GM19240 (cell line): ENCODE measurements at regions not wholly inside any gene's neighbourhood (a gene's known extent, or its start where the extent isn't known, plus 50 kb on each side); places are given as distances from the start of the nearest gene placed in this dataset.

Source experiments
- DNase-seq: peaks from one replicate; pipeline ENCODE4 v3.0.0; 2011; ENCODE audit warnings: low spot score; ENCODE audit not compliant: insufficient read length

DNA sequence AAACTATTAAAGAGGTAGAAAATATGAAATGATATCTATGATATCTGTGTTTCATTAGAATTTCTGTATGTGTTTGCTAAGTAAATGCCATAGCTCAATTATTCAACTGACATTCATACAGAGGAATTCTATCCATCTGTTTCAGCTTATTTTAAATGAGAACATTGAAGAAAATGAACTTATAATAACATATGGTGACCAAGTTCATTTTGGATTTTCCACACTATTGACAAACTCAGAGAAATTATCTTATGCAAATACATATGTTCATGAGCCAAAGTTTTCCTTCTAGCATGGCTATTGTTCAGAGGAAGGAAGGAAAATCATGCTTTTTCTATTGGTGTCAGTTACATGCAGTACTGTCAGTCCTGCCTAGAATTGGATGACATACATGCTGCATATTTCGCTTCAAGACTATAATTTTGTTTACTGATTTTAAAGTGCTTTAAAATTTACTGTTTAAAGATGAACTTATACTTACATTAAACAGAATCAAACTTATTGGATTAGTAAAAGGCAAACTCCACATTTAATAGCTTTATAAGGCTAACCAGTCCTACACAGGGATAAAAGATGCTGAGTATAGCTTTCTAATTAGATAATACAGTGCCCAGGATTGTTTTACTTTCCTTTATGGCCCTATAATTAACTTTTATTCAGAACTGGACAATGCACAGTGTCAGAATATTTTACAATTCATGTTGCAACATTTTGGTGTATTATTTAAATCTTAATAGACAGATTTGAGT lies 646.2 kb downstream of the TRAM1L1 start:
- DNase-seq: no peak

DNA sequence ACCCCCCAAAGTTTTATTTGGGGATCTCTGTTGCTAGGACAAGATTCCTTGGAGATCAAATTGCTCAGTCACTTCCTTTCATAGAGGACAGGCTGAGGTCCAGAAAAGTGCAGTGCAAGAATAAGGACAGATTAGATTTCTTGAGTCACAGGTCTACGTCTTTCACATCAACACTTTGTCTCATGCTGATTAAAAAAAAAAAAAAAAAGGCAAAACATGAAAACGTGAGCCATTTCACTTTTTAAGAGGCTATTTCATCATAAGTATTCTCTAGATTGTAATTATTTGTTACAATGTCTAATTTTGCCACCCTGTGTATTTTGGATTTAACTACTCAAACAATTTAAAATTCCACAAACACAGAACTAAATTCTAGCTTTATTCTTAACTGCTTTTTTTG lies 647.0 kb downstream of the TRAM1L1 start:
- no peak for DNase-seq

DNA sequence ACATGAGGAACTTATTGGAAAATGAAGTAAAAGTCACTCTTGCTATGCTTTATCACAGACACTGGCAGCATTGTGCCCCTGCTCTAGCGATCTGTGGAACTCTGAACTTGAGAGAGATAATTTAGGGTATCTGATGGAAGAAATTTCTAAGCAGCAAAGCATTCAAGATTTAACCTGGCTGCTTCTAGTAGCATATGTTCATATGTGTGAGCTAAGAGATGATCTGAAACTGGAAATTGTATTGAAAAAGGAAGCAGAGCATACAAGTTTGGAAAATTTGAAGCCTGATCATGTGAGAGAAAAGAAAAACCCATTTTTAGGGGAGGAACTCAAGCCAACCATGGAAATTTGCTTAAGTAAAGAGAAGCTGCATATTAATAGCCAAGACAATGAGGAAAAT lies 657.7 kb downstream of the TRAM1L1 start:
- no peak for DNase-seq

DNA sequence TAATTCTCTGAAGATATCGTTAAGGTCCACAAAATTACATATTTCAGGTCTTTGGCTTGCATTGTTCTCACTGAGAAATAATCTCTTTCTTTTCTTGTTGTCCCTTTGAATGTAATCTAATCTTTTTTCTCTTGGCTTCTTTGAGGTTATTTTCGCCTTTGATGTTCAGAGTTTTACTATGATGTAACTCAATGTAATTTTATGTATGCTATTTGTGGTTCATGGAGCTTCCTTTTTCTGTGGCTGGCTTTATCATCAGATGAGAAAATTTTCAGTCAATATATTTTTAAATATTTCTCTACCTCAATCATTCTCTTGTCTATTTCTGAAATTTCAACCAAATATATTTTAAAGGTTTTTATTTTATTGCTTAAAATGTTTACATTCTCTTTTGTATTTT lies 672.2 kb downstream of the TRAM1L1 start:
- no peak for DNase-seq

DNA sequence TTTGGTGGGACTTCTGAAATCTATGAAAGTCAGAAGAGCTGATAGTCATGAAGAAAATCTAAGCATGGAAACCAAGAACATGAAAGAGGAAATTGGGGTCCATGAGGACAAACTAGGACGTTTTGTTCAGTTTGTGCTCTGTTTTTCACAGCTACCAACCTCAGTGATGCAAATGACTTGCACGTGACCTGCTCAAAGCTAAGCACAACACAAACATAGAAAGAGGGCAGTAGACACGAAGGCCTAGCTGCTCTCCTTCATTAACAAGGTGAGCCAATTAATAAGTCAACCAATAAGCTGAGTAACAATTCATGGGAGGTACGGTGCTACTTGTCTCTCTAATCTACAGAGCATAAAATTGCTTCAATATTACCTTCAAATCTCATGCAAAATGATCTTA lies 684.1 kb downstream of the TRAM1L1 start:
- no peak for DNase-seq

DNA sequence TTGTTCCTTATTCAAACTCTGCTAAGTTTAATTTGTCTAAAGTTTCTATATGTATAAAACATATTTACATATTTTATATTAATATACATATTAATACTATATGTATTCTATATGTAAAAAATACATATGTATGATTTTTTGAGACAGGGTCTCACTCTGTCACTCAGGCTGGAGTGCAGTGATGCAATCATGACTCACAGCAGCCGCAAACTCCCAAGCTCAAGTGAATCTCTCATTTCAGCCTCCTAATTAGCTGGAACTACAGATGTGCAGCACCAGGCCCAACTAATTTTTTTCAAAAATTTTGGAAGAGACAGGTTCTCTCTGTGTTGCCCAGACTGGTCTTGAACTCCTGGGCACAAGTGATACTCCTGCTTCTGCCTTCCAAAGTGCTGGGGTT lies 684.9 kb downstream of the TRAM1L1 start:
- DNase-seq: no peak

DNA sequence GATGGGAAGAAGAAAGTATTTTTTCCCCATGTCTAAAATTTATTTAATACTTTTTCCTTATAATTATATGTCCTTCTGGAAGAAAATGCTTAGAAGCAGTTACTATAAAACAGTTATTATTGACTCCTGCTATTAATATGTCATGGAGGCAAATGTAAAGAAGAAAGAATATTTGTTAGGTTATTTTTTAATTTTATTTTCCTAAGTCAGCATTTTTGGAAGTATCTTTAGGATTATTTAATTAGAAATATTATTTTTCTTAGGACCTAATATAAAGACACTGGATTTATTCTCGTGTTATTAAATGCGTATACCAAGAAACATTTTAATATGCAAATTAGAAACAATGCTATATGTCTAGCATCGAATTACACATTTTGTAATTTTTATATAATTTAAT lies 687.7 kb downstream of the TRAM1L1 start:
- DNase-seq: no peak

DNA sequence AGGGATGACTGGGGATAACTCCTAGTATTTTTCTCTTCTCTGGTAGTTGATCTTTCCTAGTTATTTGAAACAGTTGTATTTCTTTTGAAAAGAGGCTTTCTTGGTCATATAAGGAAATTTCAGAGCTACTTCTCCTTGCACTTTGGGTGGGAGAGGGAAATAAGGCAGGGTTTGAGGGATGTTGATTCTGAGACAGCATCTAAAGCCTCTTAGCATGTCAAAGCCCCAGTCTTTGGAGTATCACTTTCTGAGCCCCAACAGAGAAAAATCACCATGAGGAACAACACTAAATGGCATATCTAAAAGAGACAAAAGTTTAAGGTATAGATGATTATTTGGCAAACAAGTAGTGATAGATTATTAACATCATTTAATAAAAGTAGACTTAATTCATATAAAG lies 688.1 kb downstream of the TRAM1L1 start:
- no peak for DNase-seq

DNA sequence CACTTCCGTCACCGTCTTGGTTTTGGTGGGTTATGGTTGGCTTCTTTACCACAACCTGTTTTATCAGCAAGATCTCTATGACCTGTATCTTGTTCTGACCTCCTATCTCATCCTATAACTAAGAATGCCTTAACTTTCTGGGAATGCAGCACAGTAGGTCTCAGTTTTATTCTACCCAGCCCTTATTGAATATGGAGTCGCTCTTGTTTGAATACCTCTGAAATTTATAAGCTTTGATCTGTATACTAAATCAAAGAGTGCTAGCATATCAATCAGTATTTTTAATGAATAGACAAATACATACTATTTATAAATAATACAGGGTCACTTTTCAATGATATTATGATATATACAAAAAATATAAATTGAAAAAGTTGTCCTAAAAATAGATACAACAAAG lies 690.0 kb downstream of the TRAM1L1 start:
- no peak for DNase-seq

DNA sequence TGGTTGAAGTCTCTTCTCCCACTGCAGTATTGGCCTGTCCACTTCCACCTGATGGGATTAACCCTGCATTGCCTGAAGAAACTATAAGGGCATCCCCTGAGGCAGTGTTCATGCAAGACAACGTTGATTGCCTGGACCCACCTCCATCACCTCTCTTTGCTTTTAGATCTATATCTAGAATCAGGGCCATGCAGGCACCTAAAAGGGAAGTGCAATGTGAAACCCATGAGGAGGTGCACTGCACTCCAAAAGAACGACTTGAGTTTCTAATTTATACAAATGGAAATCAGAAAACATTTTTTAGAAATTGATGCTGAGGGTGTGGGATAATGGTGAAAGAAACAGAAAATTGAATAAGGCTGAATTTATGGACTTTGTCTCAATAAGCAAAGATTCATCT lies 694.4 kb downstream of the TRAM1L1 start:
- no peak for DNase-seq

DNA sequence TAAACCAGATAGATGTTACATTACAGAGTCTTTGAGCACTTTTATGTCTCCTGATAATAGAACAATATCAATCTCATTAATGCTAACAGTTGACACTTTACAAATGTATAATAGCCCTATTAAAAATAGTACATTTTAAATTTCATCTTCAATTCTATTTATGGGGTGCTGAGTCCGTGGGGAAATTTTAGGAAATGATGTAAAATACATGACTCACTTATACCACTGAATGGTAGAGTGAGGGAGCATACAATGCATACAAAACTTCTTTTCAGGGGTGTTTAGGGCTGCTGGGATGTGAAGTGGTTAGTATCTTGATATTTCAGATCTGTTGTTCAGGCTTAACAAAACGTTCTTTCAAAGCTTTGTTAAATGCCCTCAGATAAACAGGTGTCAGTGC lies 696.2 kb downstream of the TRAM1L1 start:
- no peak for DNase-seq

DNA sequence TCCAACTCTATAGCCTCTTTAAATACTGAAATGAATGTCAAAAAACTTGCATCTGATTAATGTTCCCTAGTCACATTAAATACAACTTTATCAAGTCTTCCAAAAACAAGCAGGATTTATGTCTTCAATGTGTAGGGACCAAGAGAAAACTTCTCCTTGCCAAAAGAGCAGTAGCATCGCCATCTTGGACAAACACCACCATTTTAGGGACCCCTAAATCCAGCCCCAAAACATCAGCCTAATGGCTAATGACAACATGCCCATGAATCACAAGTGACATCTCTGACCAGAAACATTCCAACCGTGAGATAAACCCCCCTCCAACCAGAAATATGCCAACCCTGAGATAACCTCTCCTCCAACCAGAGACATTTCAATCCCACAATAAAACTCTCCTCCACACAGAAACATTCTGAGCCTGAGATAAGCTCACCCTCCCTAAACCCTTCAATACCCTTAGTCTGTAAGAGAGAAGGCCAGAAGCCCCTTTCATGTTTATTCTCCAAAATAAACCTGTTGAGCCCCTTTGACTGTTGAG lies 697.4 kb downstream of the TRAM1L1 start:
- DNase-seq: no peak

DNA sequence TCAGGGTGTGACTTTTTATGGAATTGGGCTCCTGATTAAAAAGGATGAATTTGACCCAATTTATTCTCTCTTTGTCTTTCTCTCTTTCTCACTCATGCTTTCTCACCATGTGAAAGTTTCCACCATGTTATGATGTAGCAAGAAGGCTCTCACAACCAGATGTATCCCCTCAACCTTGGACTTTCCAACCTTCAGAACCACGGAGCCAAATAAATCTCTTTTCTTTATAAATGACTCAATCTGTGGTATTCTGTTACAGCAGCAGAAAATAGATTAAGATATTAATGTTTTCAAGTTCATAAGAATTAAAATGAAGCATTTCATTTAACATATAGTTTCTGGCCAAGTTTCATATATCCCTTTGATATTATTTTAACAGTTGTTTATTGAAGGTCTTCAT lies 698.5 kb downstream of the TRAM1L1 start:
- DNase-seq: no peak

DNA sequence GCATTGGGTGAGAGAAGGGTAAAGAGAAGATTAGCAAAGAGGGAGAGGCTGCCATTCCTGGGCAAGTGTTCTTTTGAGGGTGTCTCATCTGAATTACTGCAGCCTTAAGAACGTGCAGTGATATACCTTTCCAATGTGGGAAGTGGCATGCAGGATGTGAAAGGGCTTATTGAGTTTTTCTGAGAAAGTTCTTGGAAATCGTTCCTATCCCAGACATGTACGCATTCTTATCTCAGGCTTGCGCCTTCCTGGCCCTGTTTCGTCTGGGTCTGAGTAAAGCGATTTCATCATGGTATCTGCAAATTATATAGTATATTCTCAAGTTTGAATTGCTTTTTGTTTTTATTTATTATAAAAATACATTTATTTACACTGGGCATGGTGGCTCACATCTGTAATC lies 699.8 kb downstream of the TRAM1L1 start:
- no peak for DNase-seq

DNA sequence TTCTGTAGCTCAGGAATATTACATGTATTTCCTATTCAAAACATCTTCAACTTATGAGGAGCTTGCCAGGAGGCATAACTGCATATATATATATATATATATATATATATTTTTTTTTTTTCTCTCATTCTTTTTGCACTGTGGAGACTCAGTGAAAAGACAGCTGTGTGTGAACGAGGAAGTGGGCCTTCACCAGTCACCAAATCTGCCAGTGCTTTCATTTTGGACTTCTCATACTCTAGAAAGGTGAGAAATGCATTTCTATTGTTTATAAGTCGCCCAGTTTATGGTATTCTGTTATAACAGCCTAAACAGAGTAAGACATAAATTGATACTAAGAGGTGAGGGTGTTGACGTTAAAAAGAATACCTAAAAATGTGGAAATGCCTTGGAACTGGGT lies 710.6 kb downstream of the TRAM1L1 start:
- DNase-seq: no peak

DNA sequence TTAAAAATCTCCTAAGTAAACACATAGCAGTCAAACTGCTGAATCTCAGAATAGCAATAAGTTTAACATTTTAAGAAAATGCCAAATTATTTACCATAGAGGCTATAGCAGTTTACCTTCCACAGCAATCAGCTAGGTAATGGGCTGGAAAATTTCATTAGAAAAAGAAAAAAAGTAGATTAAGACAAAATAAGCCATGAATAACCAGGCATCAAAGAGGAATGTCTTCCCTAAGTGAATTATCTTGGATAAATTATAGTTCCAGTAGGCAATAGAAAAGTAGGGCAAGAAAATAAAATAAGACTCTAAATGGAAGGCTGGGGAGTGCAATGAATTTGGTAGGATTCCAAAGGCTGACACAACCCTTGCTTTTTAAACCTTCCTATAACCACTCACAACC lies 722.8 kb downstream of the TRAM1L1 start:
- DNase-seq: no peak

DNA sequence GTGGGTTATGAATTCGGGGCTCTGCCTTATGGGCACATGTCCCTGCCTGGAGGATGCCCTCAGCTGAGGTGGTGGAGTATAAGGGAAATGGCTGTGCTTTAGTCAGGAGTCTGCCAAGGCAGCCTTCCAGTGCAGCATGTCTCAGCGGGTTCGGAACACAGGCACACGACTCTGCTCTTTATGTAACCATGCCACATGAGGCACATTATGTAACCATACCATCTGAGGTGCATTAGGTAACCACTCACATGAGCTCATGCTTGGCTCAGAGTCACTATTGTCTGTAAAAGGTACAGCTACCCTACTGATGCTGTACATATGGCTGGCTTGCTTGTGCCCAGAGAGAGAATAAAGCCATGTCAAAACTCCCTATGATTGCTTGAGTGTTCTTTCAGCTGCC lies 723.6 kb downstream of the TRAM1L1 start:
- DNase-seq: no peak

DNA sequence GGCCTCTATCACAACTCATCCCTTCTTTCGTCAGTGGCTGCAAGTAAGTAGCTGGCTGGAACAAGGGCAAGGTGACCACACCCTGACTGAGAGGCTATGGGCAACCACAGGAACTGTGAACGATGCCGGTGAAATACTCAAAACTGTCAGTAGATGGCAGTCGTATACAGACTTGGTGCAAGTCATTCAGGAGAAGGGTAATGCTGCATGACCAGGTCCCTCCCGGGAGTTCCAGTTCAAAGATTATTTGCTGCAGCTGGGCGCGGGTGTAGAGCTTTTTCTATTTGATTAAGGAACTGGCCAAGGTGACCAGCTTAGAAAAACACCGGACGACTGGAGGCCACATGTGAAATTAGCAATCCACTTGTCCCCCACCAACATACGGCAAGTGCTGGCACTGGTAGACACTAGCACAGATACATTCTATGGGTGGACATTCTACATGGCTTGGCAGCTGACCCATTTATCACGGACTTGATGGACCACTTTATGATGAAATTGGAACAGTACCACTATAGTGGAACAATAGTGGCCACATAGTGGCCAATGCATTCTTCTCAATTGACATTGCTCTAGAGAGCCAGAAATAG lies 726.6 kb downstream of the TRAM1L1 start:
- peak; percentile 6 for DNase-seq

DNA sequence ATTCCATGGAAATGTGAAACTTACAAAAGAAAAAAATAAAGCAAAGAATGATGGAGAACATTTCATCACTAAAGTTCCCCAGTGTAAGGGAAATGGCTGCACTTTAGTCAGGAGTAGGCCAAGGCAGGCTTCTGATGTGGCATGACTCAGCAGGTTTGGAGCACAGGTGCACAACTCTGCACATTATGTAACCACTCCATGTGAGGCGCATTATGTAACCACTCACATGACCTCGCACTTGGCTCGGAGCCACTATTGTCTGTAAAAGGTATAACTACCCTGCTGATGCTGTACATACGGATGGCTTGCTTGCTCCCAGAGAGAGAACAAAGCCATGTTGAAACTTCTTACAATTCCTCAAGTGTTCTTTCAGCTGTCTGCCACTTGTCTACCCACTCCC lies 727.6 kb downstream of the TRAM1L1 start:
- DNase-seq: no peak

DNA sequence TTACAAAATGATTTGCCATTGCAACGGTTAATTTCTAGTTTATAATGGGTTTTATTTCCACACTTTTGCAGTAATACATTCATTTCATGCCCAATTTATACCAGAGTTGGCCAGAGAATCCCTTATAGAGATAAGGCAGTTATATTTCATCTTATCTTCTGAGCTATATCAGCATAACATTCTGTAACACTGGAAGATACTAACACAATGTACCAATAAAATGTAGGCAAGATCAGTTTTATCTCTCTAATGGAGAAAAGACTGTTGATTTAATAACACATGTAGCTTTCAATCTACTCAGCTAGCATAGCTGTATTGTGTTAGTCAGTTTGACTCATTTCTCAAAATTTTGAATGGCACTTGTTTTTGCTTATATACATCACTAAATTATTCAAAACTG lies 738.6 kb downstream of the TRAM1L1 start:
- DNase-seq: no peak

DNA sequence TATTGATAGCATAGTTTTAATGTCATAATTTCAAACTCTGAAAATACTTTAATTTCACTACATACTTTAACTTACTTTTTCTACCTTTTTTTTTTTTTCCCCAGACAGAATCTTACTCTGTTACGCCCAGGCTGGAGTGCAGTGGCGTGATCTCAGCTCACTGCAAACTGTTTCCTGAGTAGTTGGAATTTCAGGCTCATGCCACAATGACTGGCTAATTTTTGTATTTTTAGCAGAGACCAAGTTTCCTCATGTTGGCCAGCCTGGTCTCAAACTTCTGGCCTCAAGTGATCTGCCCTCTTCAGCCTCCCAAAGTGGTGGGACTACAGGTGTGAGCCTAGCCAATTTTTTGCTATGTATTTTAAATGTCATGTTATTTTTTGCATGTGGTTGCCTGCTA lies 741.6 kb downstream of the TRAM1L1 start:
- DNase-seq: no peak

DNA sequence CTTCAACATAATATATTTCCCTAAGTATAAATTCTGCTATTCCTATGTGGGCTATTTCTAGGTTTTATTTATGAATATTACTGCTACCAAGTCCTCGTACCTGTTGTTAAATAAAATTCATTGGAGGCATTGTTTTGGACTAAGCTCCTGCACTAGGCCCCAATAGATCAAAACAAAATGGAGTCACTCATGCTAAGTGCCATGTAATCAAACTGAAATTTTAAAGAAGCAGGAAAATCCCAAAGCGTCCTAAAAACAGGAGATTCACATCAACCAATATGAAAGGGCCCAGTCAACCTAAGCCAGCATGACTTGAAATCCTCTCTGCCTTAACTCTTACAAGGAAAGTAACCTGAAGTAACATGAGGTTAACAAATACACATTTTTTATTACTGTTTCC lies 743.2 kb downstream of the TRAM1L1 start:
- no peak for DNase-seq

DNA sequence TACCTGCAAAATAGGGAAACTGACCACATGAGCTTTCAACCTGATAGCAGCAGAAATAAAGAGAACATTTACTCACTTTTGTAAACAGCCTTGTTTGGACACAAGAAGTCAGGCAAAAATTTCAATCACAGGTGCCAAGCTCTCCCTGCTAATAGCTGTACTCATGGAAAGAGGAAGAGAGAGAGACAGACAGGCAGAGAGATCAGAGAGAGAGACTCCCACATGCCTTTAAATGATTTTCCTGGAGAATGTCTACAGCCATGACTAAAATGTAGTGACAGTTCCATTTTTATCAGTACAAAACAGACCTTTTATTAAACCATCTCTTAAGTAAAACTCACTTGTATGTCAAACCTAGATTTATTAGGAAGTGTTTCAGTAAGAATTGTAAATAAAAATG lies 752.9 kb downstream of the TRAM1L1 start:
- no peak for DNase-seq
